Mesothelial cell of epicardium (in vitro differentiated cells): ENCODE measurements at regions not wholly inside any gene's neighbourhood (a gene's known extent, or its start where the extent isn't known, plus 50 kb on each side); places are given as distances from the start of the nearest gene placed in this dataset.

Experiments
- DNase-seq, 2 experiments: peaks; one replicate each; pipeline ENCODE4 v3.0.0; 2021; ENCODE audit warnings: low spot score in 2 of 2; ENCODE audit not compliant: unreplicated experiment in 2 of 2
- H3K27ac Mint-ChIP-seq: 2 replicates; pipeline ENCODE4 v1.8.0; 2021; ENCODE audit warnings: mixed read lengths
- H3K27me3 Mint-ChIP-seq: 2 replicates; pipeline ENCODE4 v1.8.0; 2021; ENCODE audit warnings: low read depth, mixed read lengths
- H3K36me3 Mint-ChIP-seq: 2 replicates; pipeline ENCODE4 v1.8.0; 2021; ENCODE audit warnings: mixed read lengths
- H3K4me1 Mint-ChIP-seq: 2 replicates; pipeline ENCODE4 v1.8.0; 2021; ENCODE audit warnings: mixed read lengths
- H3K4me3 Mint-ChIP-seq: 2 replicates; pipeline ENCODE4 v1.8.0; 2021; ENCODE audit warnings: mild to moderate bottlenecking, moderate library complexity, mixed read lengths
- H3K9me3 Mint-ChIP-seq: 2 replicates; pipeline ENCODE4 v1.8.0; 2021; ENCODE audit warnings: mixed read lengths
- CTCF ChIP-seq: fragments of 200-600 bp; sonication (generic); IDR thresholded peaks from one replicate; pipeline ENCODE4 v1.5.0; 2021; ENCODE audit warnings: antibody characterized with exemption; ENCODE audit not compliant: unreplicated experiment

- H3K27ac Mint-ChIP-seq: no peak overlapping the region
- peaks cover 38% of the 10 kb centered on the region for H3K27me3 Mint-ChIP-seq
- peaks cover 9% of the 10 kb centered on the region for H3K4me1 Mint-ChIP-seq
- peaks cover 14% of the 10 kb centered on the region for H3K9me3 Mint-ChIP-seq
- no peak for DNase-seq
- no peak for TF ChIP-seq CTCF
- H3K4me3 Mint-ChIP-seq: no peak overlapping the region
- no peaks in the 10 kb centered on the region for H3K36me3 Mint-ChIP-seq
These were observed 62.8 kb upstream of the APCDD1L start for GRCh38 chr20:58577871-58578598.

DNA sequence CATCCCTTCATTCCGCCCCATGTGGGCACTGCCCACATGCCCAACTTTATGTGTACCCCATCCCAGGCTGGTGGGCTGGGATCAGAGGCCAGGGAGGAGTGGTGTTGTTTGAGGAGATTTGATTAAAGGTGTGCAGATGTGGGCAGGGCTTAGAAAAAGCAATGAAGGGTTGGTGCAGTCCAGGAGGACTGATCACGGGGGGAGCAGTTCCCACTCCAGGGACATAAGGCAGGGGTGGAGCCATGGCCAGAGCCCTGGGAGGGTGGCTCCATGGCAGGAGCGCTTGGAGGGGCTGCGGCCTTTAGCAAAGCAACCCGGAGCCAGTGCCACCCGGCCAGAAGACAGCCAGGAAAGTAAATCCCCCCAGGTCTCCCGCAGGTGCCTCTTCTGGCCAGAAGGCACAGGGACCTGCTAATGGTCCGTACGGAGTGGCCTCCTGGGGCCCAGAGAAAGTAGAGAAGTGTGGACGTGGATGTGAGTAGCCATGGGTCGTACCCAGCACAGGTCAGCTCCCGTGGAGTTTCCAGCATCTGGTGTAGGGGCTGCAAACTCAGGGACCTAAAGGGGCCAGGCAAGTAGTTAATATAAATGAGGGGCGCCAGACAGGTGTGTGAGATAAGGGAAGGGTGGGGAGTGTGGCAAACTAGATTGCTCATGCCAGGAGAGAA, 62.1 kb upstream of the APCDD1L start:
- Mint-ChIP-seq H3K27ac (no peak overlapping the region), H3K36me3 (no peaks in the 10 kb centered on the region), H3K4me1 (peaks cover 14% of the 10 kb centered on the region), H3K9me3 (peaks cover 8% of the 10 kb centered on the region), H3K4me3 (no peak overlapping the region), H3K27me3 (peaks cover 35% of the 10 kb centered on the region)
- no peak for TF ChIP-seq CTCF
- peak in 1 of 2 experiments; percentile 8 for DNase-seq

GRCh38 chr20:58576603-58576970, 61.4 kb upstream of the APCDD1L start:
- DNase-seq: no peak
- no peaks in the 10 kb centered on the region for H3K36me3 Mint-ChIP-seq
- H3K9me3 Mint-ChIP-seq: peaks cover under 1% of the 10 kb centered on the region
- no peak for TF ChIP-seq CTCF
- H3K27ac Mint-ChIP-seq: no peak overlapping the region
- H3K4me1 Mint-ChIP-seq: peaks cover 21% of the 10 kb centered on the region
- no peak overlapping the region for H3K4me3 Mint-ChIP-seq
- peaks cover 30% of the 10 kb centered on the region for H3K27me3 Mint-ChIP-seq

GRCh38 chr20:58575776-58576602, 60.8 kb upstream of the APCDD1L start:
- no peak for DNase-seq
- Mint-ChIP-seq H3K4me1 (peaks cover 27% of the 10 kb centered on the region), H3K9me3 (no peaks in the 10 kb centered on the region), H3K36me3 (no peaks in the 10 kb centered on the region), H3K27ac (no peak overlapping the region), H3K27me3 (peaks cover 24% of the 10 kb centered on the region), H3K4me3 (no peak overlapping the region)
- no peak for TF ChIP-seq CTCF

- H3K27ac Mint-ChIP-seq: no peak overlapping the region
- H3K4me3 Mint-ChIP-seq: no peak overlapping the region
- no peaks in the 10 kb centered on the region for H3K9me3 Mint-ChIP-seq
- H3K36me3 Mint-ChIP-seq: no peaks in the 10 kb centered on the region
- H3K27me3 Mint-ChIP-seq: peaks cover 24% of the 10 kb centered on the region
- TF ChIP-seq CTCF: no peak
- H3K4me1 Mint-ChIP-seq: peaks cover 42% of the 10 kb centered on the region
- no peak for DNase-seq
These were observed 59.3 kb upstream of the APCDD1L start for GRCh38 chr20:58574469-58574868.
